Activated naive CD4-positive, alpha-beta T cell treated with anti-CD3 and anti-CD28 coated beads for 36 hours (primary cell): ENCODE measurements at regions not wholly inside any gene's neighbourhood (a gene's known extent, or its start where the extent isn't known, plus 50 kb on each side); places are given as distances from the start of the nearest gene placed in this dataset.
"Not testable (repeated sequence)": the region's sequence is repeated elsewhere in the genome, so short reads cannot be mapped to it uniquely, and the experiment has no call there.

ENCODE experiments used
- CTCF ChIA-PET: fragments of 350-600 bp; sonication (Branson Sonifier 250); formaldehyde crosslinking; loops from one replicate; lab custom pipeline; 2021; ENCODE audit warnings: antibody characterized with exemption; lab: Charles Lee
- DNase-seq: peaks from one replicate; pipeline ENCODE4 v3.0.0-alpha.2; 2020
- H3K27ac Mint-ChIP-seq: one replicate; pipeline ENCODE4 v1.8.0; 2021; ENCODE audit warnings: mild to moderate bottlenecking, mixed read lengths
- H3K27me3 Mint-ChIP-seq: one replicate; pipeline ENCODE4 v1.8.0; 2021; ENCODE audit warnings: low read depth, mixed read lengths
- H3K36me3 Mint-ChIP-seq: one replicate; pipeline ENCODE4 v1.8.0; 2021; ENCODE audit warnings: low read depth, mixed read lengths
- H3K4me1 Mint-ChIP-seq: one replicate; pipeline ENCODE4 v1.8.0; 2021; ENCODE audit warnings: low read depth, mixed read lengths
- H3K4me3 Mint-ChIP-seq: one replicate; pipeline ENCODE4 v1.8.0; 2021; ENCODE audit warnings: mild to moderate bottlenecking, moderate library complexity, mixed read lengths
- H3K9me3 Mint-ChIP-seq: one replicate; pipeline ENCODE4 v1.8.0; 2021; ENCODE audit warnings: mixed read lengths
- intact Hi-C: fragments of 100-400 bp; cut with micrococcal nuclease; formaldehyde crosslinking; loops from one replicate; pipeline ENCODE4 v1.15.1; 2023

- CTCF ChIA-PET, result interaction anchor here (0.6 kb wide), 1 partner anchor 997 kb away, joined by 3 read pairs; no protein-coding TSS in a partner anchor
- no peaks in the 10 kb centered on the region for H3K27me3 Mint-ChIP-seq
- intact Hi-C loops, result no loop called here
- H3K9me3 Mint-ChIP-seq, result peaks cover 7% of the 10 kb centered on the region
- H3K4me3 Mint-ChIP-seq, result no peak overlapping the region
- DNase-seq, result peak; percentile 4
- no peak overlapping the region for H3K27ac Mint-ChIP-seq
- H3K4me1 Mint-ChIP-seq, result no peaks in the 10 kb centered on the region
- no peaks in the 10 kb centered on the region for H3K36me3 Mint-ChIP-seq
Observed at GRCh38 chrY:12469081-12469480, 231.9 kb upstream of the USP9Y start.

GRCh38 chrY:12474472-12474871 is 226.6 kb upstream of the USP9Y start:
- no peaks in the 10 kb centered on the region for H3K27me3 Mint-ChIP-seq
- peaks cover 1% of the 10 kb centered on the region for H3K9me3 Mint-ChIP-seq
- H3K36me3 Mint-ChIP-seq, result no peaks in the 10 kb centered on the region
- DNase-seq, result no peak
- H3K4me3 Mint-ChIP-seq, result no peak overlapping the region
- CTCF ChIA-PET, result no interaction called here
- intact Hi-C loops, result loop anchor here (10.0 kb wide), 1 partner anchor 450 kb away; no protein-coding TSS in a partner anchor
- peaks cover 3% of the 10 kb centered on the region for H3K4me1 Mint-ChIP-seq
- no peak overlapping the region for H3K27ac Mint-ChIP-seq

- peak overlapping the region; percentile 18 for H3K4me3 Mint-ChIP-seq
- no peaks in the 10 kb centered on the region for H3K27me3 Mint-ChIP-seq
- intact Hi-C loops, result loop anchor here (1.0 to 10.0 kb wide), 4 partner anchors 73 to 445 kb away; no protein-coding TSS in a partner anchor
- peak; percentile 70 for DNase-seq
- H3K9me3 Mint-ChIP-seq, result peaks cover under 1% of the 10 kb centered on the region
- no peaks in the 10 kb centered on the region for H3K36me3 Mint-ChIP-seq
- H3K4me1 Mint-ChIP-seq, result peaks cover 3% of the 10 kb centered on the region
- CTCF ChIA-PET, result interaction anchor here (0.7 to 4.0 kb wide), 4 partner anchors 20 to 142 kb away, joined by 3 to 25 read pairs (median 4); no protein-coding TSS in a partner anchor
- H3K27ac Mint-ChIP-seq, result no peak overlapping the region
Observed at GRCh38 chrY:12479382-12479781, 221.6 kb upstream of the USP9Y start.

GRCh38 chrY:12483394-12483793 is 217.6 kb upstream of the USP9Y start:
- Mint-ChIP-seq H3K36me3 (no peaks in the 10 kb centered on the region), H3K4me3 (no peak overlapping the region), H3K27ac (no peak overlapping the region), H3K27me3 (no peaks in the 10 kb centered on the region), H3K4me1 (peaks cover 3% of the 10 kb centered on the region), H3K9me3 (peaks cover 3% of the 10 kb centered on the region)
- intact Hi-C loops, result no loop called here
- CTCF ChIA-PET, result interaction anchor here (0.7 kb wide), 1 partner anchor 55 kb away, joined by 3 read pairs; no protein-coding TSS in a partner anchor
- DNase-seq, result no peak

GRCh38 chrY:12490558-12491209 is 210.3 kb upstream of the USP9Y start:
- Mint-ChIP-seq H3K4me3 (no peak overlapping the region), H3K27me3 (no peaks in the 10 kb centered on the region), H3K36me3 (no peaks in the 10 kb centered on the region), H3K9me3 (peaks cover 2% of the 10 kb centered on the region), H3K27ac (no peak overlapping the region), H3K4me1 (no peaks in the 10 kb centered on the region)
- intact Hi-C loops, result no loop called here
- CTCF ChIA-PET, result no interaction called here
- DNase-seq, result no peak

GRCh38 chrY:12492218-12492617 is 208.8 kb upstream of the USP9Y start:
- no peaks in the 10 kb centered on the region for H3K4me1 Mint-ChIP-seq
- no peaks in the 10 kb centered on the region for H3K27me3 Mint-ChIP-seq
- no peak overlapping the region for H3K27ac Mint-ChIP-seq
- no peak overlapping the region for H3K4me3 Mint-ChIP-seq
- H3K9me3 Mint-ChIP-seq, result peaks cover 2% of the 10 kb centered on the region
- no peaks in the 10 kb centered on the region for H3K36me3 Mint-ChIP-seq
- DNase-seq, result no peak
- intact Hi-C loops, result no loop called here
- CTCF ChIA-PET, result no interaction called here

GRCh38 chrY:12496007-12496406 is 205.0 kb upstream of the USP9Y start:
- Mint-ChIP-seq H3K36me3 (no peaks in the 10 kb centered on the region), H3K4me3 (no peak overlapping the region), H3K9me3 (no peaks in the 10 kb centered on the region), H3K27me3 (no peaks in the 10 kb centered on the region), H3K27ac (no peak overlapping the region), H3K4me1 (no peaks in the 10 kb centered on the region)
- DNase-seq, result no peak
- CTCF ChIA-PET, result no interaction called here
- intact Hi-C loops, result no loop called here

- intact Hi-C loops, result no loop called here
- CTCF ChIA-PET, result no interaction called here
- Mint-ChIP-seq H3K27ac (no peak overlapping the region), H3K9me3 (no peaks in the 10 kb centered on the region), H3K36me3 (no peaks in the 10 kb centered on the region), H3K4me1 (no peaks in the 10 kb centered on the region), H3K4me3 (no peak overlapping the region), H3K27me3 (no peaks in the 10 kb centered on the region)
- DNase-seq, result no peak
Observed at GRCh38 chrY:12500096-12500495, 200.9 kb upstream of the USP9Y start.

- intact Hi-C loops, result not testable (repeated sequence)
Observed at GRCh38 chrY:12504028-12504427, 197.0 kb upstream of the USP9Y start.

GRCh38 chrY:12517338-12517737 is 183.7 kb upstream of the USP9Y start:
- no peak overlapping the region for H3K27ac Mint-ChIP-seq
- no peaks in the 10 kb centered on the region for H3K9me3 Mint-ChIP-seq
- H3K4me1 Mint-ChIP-seq, result no peaks in the 10 kb centered on the region
- DNase-seq, result no peak
- intact Hi-C loops, result no loop called here
- H3K27me3 Mint-ChIP-seq, result no peaks in the 10 kb centered on the region
- CTCF ChIA-PET, result no interaction called here
- H3K36me3 Mint-ChIP-seq, result no peaks in the 10 kb centered on the region
- H3K4me3 Mint-ChIP-seq, result no peak overlapping the region

More at GRCh38 chrY:12504028-12504427, 197.0 kb upstream of the USP9Y start:
- H3K36me3 Mint-ChIP-seq, H3K27ac Mint-ChIP-seq, H3K27me3 Mint-ChIP-seq, H3K9me3 Mint-ChIP-seq, DNase-seq, H3K4me3 Mint-ChIP-seq, CTCF ChIA-PET, H3K4me1 Mint-ChIP-seq: not testable (repeated sequence)

- CTCF ChIA-PET, result interaction anchor here (0.7 kb wide), 1 partner anchor 285 kb away, joined by 3 read pairs; no protein-coding TSS in a partner anchor
- Mint-ChIP-seq H3K4me1 (peaks cover 8% of the 10 kb centered on the region), H3K9me3 (no peaks in the 10 kb centered on the region), H3K27ac (no peak overlapping the region), H3K27me3 (no peaks in the 10 kb centered on the region), H3K4me3 (no peak overlapping the region), H3K36me3 (no peaks in the 10 kb centered on the region)
- intact Hi-C loops, result no loop called here
- DNase-seq, result no peak
Observed at GRCh38 chrY:12525206-12525605, 175.8 kb upstream of the USP9Y start.

GRCh38 chrY:12526362-12527063 is 174.5 kb upstream of the USP9Y start:
- H3K4me1 Mint-ChIP-seq, result peaks cover 8% of the 10 kb centered on the region
- CTCF ChIA-PET, result no interaction called here
- H3K27ac Mint-ChIP-seq, result no peak overlapping the region
- H3K36me3 Mint-ChIP-seq, result no peaks in the 10 kb centered on the region
- H3K9me3 Mint-ChIP-seq, result no peaks in the 10 kb centered on the region
- intact Hi-C loops, result no loop called here
- H3K4me3 Mint-ChIP-seq, result no peak overlapping the region
- no peaks in the 10 kb centered on the region for H3K27me3 Mint-ChIP-seq
- DNase-seq, result no peak
